ENCODE measurements at regions not wholly inside any gene's neighbourhood (a gene's known extent, or its start where the extent isn't known, plus 50 kb on each side); places are given as distances from the start of the nearest gene placed in this dataset.

- TF ChIP-seq CTCF (IDR thresholded peaks at IDR 0.05; ENCODE audit: poor library complexity, severe bottlenecking) = no peak
- no peak for TF ChIP-seq REST (IDR thresholded peaks at IDR 0.05; ENCODE audit: borderline replicate concordance)
Measured at GRCh38 chr5:89128906-89129625, 246.1 kb upstream of the MEF2C start.

Measured in neural cell (in vitro differentiated cells).